ENCODE measurements at regions not wholly inside any gene's neighbourhood (a gene's known extent, or its start where the extent isn't known, plus 50 kb on each side); places are given as distances from the start of the nearest gene placed in this dataset.

DNA sequence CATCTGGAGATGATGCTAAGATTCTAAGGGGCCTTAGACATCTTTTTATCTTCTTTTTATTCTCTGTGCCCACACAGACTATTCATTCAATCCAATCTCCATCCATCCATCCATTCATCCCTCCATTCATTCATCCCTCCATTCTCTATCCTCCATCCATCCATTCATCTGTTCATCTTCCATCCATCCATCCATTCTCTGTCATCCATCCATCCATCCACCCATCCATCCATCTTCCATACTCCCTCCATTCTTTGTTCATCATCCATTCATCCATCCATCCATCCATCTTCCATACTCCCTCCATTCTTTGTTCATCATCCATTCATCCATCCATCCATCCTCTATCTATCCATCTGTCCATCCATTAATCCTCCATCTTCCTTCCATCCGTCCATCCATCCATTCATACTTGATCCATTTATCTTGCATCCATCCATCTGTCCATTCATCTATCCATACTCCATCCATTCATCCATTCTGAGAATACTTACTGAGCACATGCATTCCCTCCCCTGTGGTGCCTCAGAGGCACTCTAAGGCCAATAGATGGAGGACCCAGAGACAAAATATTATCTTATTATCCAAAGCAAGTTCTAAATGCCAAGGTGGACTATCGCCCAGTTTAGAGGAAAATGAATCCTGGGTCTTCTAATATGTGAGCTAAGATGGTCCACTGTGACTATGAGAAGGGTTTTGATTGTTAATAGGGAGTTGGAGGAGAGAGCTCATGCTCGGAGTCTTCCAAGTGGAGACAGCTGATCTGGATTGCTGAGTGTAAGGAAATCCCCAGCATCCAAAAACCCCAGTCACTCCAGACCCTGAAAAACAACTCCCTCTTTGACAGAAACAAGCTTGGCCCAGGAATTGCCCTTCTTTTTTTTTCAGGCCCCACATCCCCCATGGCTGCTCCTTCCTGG is 152.6 kb upstream of the MYCN start:
- H3K4me1 Mint-ChIP-seq (ENCODE audit: insufficient read depth, unreplicated experiment) = no peaks in the 10 kb centered on the region
- peaks cover 8% of the 10 kb centered on the region for H3K9me3 Mint-ChIP-seq (ENCODE audit: unreplicated experiment)
- intact Hi-C loops (cut with micrococcal nuclease) = no loop called here
- H3K36me3 Mint-ChIP-seq (ENCODE audit: insufficient read depth, unreplicated experiment) = no peaks in the 10 kb centered on the region
- ChIA-PET CTCF (no interaction called here), POLR2A (no interaction called here)
- TF ChIP-seq, protein P1, sequence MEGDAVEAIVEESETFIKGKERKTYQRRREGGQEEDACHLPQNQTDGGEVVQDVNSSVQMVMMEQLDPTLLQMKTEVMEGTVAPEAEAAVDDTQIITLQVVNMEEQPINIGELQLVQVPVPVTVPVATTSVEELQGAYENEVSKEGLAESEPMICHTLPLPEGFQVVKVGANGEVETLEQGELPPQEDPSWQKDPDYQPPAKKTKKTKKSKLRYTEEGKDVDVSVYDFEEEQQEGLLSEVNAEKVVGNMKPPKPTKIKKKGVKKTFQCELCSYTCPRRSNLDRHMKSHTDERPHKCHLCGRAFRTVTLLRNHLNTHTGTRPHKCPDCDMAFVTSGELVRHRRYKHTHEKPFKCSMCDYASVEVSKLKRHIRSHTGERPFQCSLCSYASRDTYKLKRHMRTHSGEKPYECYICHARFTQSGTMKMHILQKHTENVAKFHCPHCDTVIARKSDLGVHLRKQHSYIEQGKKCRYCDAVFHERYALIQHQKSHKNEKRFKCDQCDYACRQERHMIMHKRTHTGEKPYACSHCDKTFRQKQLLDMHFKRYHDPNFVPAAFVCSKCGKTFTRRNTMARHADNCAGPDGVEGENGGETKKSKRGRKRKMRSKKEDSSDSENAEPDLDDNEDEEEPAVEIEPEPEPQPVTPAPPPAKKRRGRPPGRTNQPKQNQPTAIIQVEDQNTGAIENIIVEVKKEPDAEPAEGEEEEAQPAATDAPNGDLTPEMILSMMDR (IDR thresholded peaks at IDR 0.05; ENCODE audit: unreplicated experiment) = no peak
- H3K27me3 Mint-ChIP-seq (ENCODE audit: insufficient read depth, unreplicated experiment) = peaks cover 62% of the 10 kb centered on the region
- no peak overlapping the region for H3K27ac Mint-ChIP-seq (ENCODE audit: low read depth, unreplicated experiment)
- DNase-seq (ENCODE audit: unreplicated experiment) = no peak
- BruUV-seq (replicated peaks) = no TSS peak
- H3K4me3 Mint-ChIP-seq (ENCODE audit: unreplicated experiment) = no peak overlapping the region

DNA sequence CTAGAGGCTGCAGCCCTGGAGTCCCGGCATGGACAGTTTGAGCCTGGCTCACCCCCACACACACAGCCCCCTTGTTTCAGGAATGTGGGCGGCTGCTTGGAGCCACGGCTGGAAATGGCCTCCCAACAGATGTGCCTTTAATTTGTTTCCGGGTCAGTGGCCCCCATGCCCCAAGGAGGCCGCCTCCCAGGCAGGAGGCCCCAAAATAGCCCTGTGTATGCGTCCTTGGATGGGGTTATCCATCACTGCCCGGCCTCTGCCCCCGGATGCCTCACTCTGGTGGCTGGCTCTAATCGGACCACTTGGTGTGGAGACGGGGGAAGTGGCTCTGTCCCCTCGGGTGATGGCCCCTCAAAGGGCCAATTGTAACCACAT is 151.9 kb upstream of the MYCN start:
- Mint-ChIP-seq H3K27me3 (ENCODE audit: insufficient read depth, unreplicated experiment) (peaks cover 62% of the 10 kb centered on the region), H3K9me3 (ENCODE audit: unreplicated experiment) (peaks cover 8% of the 10 kb centered on the region), H3K4me1 (ENCODE audit: insufficient read depth, unreplicated experiment) (no peaks in the 10 kb centered on the region), H3K4me3 (ENCODE audit: unreplicated experiment) (no peak overlapping the region), H3K27ac (ENCODE audit: low read depth, unreplicated experiment) (no peak overlapping the region), H3K36me3 (ENCODE audit: insufficient read depth, unreplicated experiment) (no peaks in the 10 kb centered on the region)
- BruUV-seq (replicated peaks) = no TSS peak
- TF ChIP-seq, protein P1 (IDR thresholded peaks at IDR 0.05; ENCODE audit: unreplicated experiment) = no peak
- intact Hi-C loops (cut with micrococcal nuclease) = no loop called here
- no peak for DNase-seq (ENCODE audit: unreplicated experiment)
- ChIA-PET POLR2A (interaction anchor here (0.5 kb wide), 1 partner anchor 117 kb away, joined by 3 read pairs; no protein-coding TSS in a partner anchor), CTCF (no interaction called here)

DNA sequence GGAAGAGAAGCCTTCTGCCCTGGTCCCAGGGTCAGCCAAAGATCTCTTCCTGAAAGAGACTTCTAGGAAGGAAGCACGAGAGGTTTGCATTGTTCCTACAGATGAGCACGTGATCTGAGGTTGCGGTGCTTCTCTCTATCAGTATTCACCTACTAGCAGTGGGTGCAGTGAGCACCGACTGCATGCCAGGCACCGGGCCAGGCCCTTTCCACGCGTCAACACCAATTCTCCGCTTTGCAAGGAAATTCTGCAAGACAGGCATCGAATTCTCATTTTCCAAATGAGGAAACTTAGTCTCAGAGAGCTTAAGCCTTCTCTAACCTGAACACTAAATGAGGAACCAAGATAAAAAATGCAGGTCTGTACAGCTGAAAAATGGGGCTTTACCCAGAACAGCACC is 151.5 kb upstream of the MYCN start:
- Mint-ChIP-seq H3K27me3 (ENCODE audit: insufficient read depth, unreplicated experiment) (peaks cover 62% of the 10 kb centered on the region), H3K27ac (ENCODE audit: low read depth, unreplicated experiment) (no peak overlapping the region), H3K4me1 (ENCODE audit: insufficient read depth, unreplicated experiment) (no peaks in the 10 kb centered on the region), H3K36me3 (ENCODE audit: insufficient read depth, unreplicated experiment) (no peaks in the 10 kb centered on the region), H3K9me3 (ENCODE audit: unreplicated experiment) (peaks cover 8% of the 10 kb centered on the region), H3K4me3 (ENCODE audit: unreplicated experiment) (no peak overlapping the region)
- POLR2A ChIA-PET = interaction anchor here (0.5 kb wide), 1 partner anchor 116 kb away, joined by 3 read pairs; no protein-coding TSS in a partner anchor
- CTCF ChIA-PET = no interaction called here
- intact Hi-C loops (cut with micrococcal nuclease) = no loop called here
- BruUV-seq (replicated peaks) = no TSS peak
- DNase-seq (ENCODE audit: unreplicated experiment) = no peak
- TF ChIP-seq, protein P1 (IDR thresholded peaks at IDR 0.05; ENCODE audit: unreplicated experiment) = no peak

DNA sequence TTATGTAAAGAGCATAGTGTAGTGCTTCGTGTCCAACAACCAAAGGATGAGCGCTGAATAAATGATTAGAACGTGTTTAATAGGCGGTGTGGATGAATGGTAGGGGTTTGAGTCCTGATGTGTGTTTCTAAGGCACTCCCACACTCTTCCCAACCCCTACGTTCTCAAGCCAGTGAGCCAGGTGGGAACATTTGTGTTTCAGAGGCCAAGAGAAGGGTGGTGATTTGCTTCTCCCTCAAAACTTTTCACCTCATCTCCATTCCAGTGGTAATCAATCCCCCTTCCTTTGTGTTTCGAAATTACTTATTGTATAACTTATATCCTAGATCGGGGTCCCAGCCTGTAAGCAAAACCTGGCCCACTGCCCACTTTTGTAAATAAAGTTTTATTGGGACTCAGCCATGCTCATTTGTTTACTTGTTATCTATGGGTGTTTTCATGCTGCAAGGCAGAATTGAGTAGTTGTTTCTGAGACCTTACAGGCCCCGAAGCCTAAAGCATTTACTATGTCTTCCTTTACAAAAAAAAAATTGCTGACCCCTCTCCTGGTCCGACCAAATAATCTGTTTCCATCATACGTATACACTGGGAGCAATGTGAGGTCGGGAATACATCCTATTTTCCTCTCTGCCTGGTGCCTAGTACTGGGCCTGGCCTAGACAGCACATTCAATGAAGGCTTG is 150.8 kb upstream of the MYCN start:
- H3K4me1 Mint-ChIP-seq (ENCODE audit: insufficient read depth, unreplicated experiment) = no peaks in the 10 kb centered on the region
- CTCF ChIA-PET = no interaction called here
- DNase-seq (ENCODE audit: unreplicated experiment) = no peak
- H3K36me3 Mint-ChIP-seq (ENCODE audit: insufficient read depth, unreplicated experiment) = no peaks in the 10 kb centered on the region
- no peak overlapping the region for H3K27ac Mint-ChIP-seq (ENCODE audit: low read depth, unreplicated experiment)
- H3K9me3 Mint-ChIP-seq (ENCODE audit: unreplicated experiment) = peaks cover 8% of the 10 kb centered on the region
- no peak overlapping the region for H3K4me3 Mint-ChIP-seq (ENCODE audit: unreplicated experiment)
- no TSS peak for BruUV-seq (replicated peaks)
- TF ChIP-seq, protein P1 (IDR thresholded peaks at IDR 0.05; ENCODE audit: unreplicated experiment) = no peak
- H3K27me3 Mint-ChIP-seq (ENCODE audit: insufficient read depth, unreplicated experiment) = peaks cover 61% of the 10 kb centered on the region
- POLR2A ChIA-PET = no interaction called here
- intact Hi-C loops (cut with micrococcal nuclease) = no loop called here

All from MCF 10A (cell line).